ENCODE measurements at regions not wholly inside any gene's neighbourhood (a gene's known extent, or its start where the extent isn't known, plus 50 kb on each side); places are given as distances from the start of the nearest gene placed in this dataset.

- Histone ChIP-seq H3K9me3 (ENCODE audit: insufficient read depth, low read depth, low read length) (no peaks in the 10 kb centered on the region), H3K4me3 (ENCODE audit: low read length, poor library complexity, severe bottlenecking) (no peak overlapping the region), H3K36me3 (ENCODE audit: insufficient read depth, low read length) (no peaks in the 10 kb centered on the region), H3K79me2 (ENCODE audit: insufficient read depth, low read length) (no peaks in the 10 kb centered on the region), H3K9me2 (replicated peaks; ENCODE audit: low read depth, low read length) (no peaks in the 10 kb centered on the region), H3K4me2 (ENCODE audit: low read depth, low read length, poor library complexity, severe bottlenecking) (no peak overlapping the region), H2AFZ (ENCODE audit: low read length) (no peak overlapping the region), H3K9ac (ENCODE audit: low read depth, low read length, poor library complexity, severe bottlenecking) (no peak overlapping the region), H3K4me1 (ENCODE audit: insufficient read depth, low read length, poor library complexity, severe bottlenecking) (peaks cover 18% of the 10 kb centered on the region), H3K27me3 (ENCODE audit: insufficient read depth, low read length, poor library complexity, severe bottlenecking) (no peaks in the 10 kb centered on the region), H4K20me1 (ENCODE audit: insufficient read depth, low read length, poor library complexity, severe bottlenecking) (no peaks in the 10 kb centered on the region), H3F3A (ENCODE audit: low read depth) (no peaks in the 10 kb centered on the region)
- TF ChIP-seq CTCF (conservative IDR thresholded peaks at IDR 0.05; ENCODE audit: low read length): no peak
- no peak for TF ChIP-seq EZH2phosphoT487 (IDR thresholded peaks at IDR 0.05; ENCODE audit: borderline replicate concordance)
These were observed 145.4 kb downstream of the CPEB2 start for GRCh38 chr4:15147714-15148113.

- Histone ChIP-seq H3K4me3 (ENCODE audit: low read length, poor library complexity, severe bottlenecking) (no peak overlapping the region), H3K9me2 (replicated peaks; ENCODE audit: low read depth, low read length) (no peaks in the 10 kb centered on the region), H3K4me2 (ENCODE audit: low read depth, low read length, poor library complexity, severe bottlenecking) (no peak overlapping the region), H2AFZ (ENCODE audit: low read length) (no peak overlapping the region), H3K9ac (ENCODE audit: low read depth, low read length, poor library complexity, severe bottlenecking) (no peak overlapping the region), H3K79me2 (ENCODE audit: insufficient read depth, low read length) (no peaks in the 10 kb centered on the region), H3K36me3 (ENCODE audit: insufficient read depth, low read length) (no peaks in the 10 kb centered on the region), H3K4me1 (ENCODE audit: insufficient read depth, low read length, poor library complexity, severe bottlenecking) (peaks cover 18% of the 10 kb centered on the region), H4K20me1 (ENCODE audit: insufficient read depth, low read length, poor library complexity, severe bottlenecking) (no peaks in the 10 kb centered on the region), H3K27me3 (ENCODE audit: insufficient read depth, low read length, poor library complexity, severe bottlenecking) (no peaks in the 10 kb centered on the region), H3K9me3 (ENCODE audit: insufficient read depth, low read depth, low read length) (no peaks in the 10 kb centered on the region), H3F3A (ENCODE audit: low read depth) (no peaks in the 10 kb centered on the region)
- TF ChIP-seq EZH2phosphoT487 (IDR thresholded peaks at IDR 0.05; ENCODE audit: borderline replicate concordance): no peak
- no peak for TF ChIP-seq CTCF (conservative IDR thresholded peaks at IDR 0.05; ENCODE audit: low read length)
These were observed 145.9 kb downstream of the CPEB2 start for GRCh38 chr4:15148199-15148598.

- Histone ChIP-seq H3K9ac (ENCODE audit: low read depth, low read length, poor library complexity, severe bottlenecking) (no peak overlapping the region), H3K4me1 (ENCODE audit: insufficient read depth, low read length, poor library complexity, severe bottlenecking) (peaks cover 18% of the 10 kb centered on the region), H2AFZ (ENCODE audit: low read length) (no peak overlapping the region), H3K27me3 (ENCODE audit: insufficient read depth, low read length, poor library complexity, severe bottlenecking) (no peaks in the 10 kb centered on the region), H3K4me2 (ENCODE audit: low read depth, low read length, poor library complexity, severe bottlenecking) (no peak overlapping the region), H3K36me3 (ENCODE audit: insufficient read depth, low read length) (no peaks in the 10 kb centered on the region), H3F3A (ENCODE audit: low read depth) (no peaks in the 10 kb centered on the region), H3K4me3 (ENCODE audit: low read length, poor library complexity, severe bottlenecking) (no peak overlapping the region), H3K79me2 (ENCODE audit: insufficient read depth, low read length) (no peaks in the 10 kb centered on the region), H4K20me1 (ENCODE audit: insufficient read depth, low read length, poor library complexity, severe bottlenecking) (no peaks in the 10 kb centered on the region), H3K9me2 (replicated peaks; ENCODE audit: low read depth, low read length) (no peaks in the 10 kb centered on the region), H3K9me3 (ENCODE audit: insufficient read depth, low read depth, low read length) (no peaks in the 10 kb centered on the region)
- TF ChIP-seq CTCF (conservative IDR thresholded peaks at IDR 0.05; ENCODE audit: low read length): no peak
- TF ChIP-seq EZH2phosphoT487 (IDR thresholded peaks at IDR 0.05; ENCODE audit: borderline replicate concordance): no peak
These were observed 146.4 kb downstream of the CPEB2 start for GRCh38 chr4:15148691-15149090.
